CD14-positive monocyte (primary cell): ENCODE measurements at regions not wholly inside any gene's neighbourhood (a gene's known extent, or its start where the extent isn't known, plus 50 kb on each side); places are given as distances from the start of the nearest gene placed in this dataset.
A peak's percentile ranks its signal among the peaks of the same experiment; 100 is the strongest.

Experiments
- DNase-seq, 3 donors: peaks; one replicate each; pipeline ENCODE4 v3.0.0-alpha.2; 2011 to 2022
- H2AFZ ChIP-seq: 2 replicates; pipeline ENCODE4 v1.6.0; 2012; ENCODE audit warnings: mild to moderate bottlenecking, low read depth, low read length, inconsistent platforms; ENCODE audit not compliant: insufficient read depth, poor library complexity, severe bottlenecking
- H3K27ac ChIP-seq, 2 donors: 1 replicate in 1 of 2; 2 replicates in 1 of 2; pipeline ENCODE4 v1.5.1; 2012 to 2013; ENCODE audit warnings: low read length in 2 of 2, control low read depth in 1 of 2, inconsistent platforms in 1 of 2, low read depth in 1 of 2, mild to moderate bottlenecking in 1 of 2
- H3K27me3 ChIP-seq, 2 donors: one replicate each; pipeline versions ENCODE4 v1.6.0 to v1.6.1; 2011 to 2013; ENCODE audit warnings: low read length in 2 of 2; ENCODE audit not compliant: control insufficient read depth in 2 of 2, insufficient read depth in 2 of 2
- H3K36me3 ChIP-seq, 2 donors: replicated peaks in 1 of 2; 1 replicate in 1 of 2; 2 replicates in 1 of 2; pipeline versions ENCODE4 v1.5.1 to v1.6.1; 2012 to 2013; ENCODE audit warnings: low read length in 2 of 2, control low read depth in 1 of 2, inconsistent platforms in 1 of 2, mild to moderate bottlenecking in 1 of 2; ENCODE audit not compliant: insufficient read depth in 2 of 2, control insufficient read depth in 1 of 2
- H3K4me1 ChIP-seq, 2 donors: 1 replicate in 1 of 2; 2 replicates in 1 of 2; pipeline versions ENCODE4 v1.5.1 to v1.6.1; 2012 to 2013; ENCODE audit warnings: low read length in 2 of 2, control low read depth in 1 of 2, inconsistent platforms in 1 of 2, mild to moderate bottlenecking in 1 of 2, moderate library complexity in 1 of 2; ENCODE audit not compliant: insufficient read depth in 2 of 2, control insufficient read depth in 1 of 2
- H3K4me2 ChIP-seq: replicated peaks from 2 replicates; pipeline ENCODE3; 2012; ENCODE audit warnings: low read length, moderate library complexity, mild to moderate bottlenecking; ENCODE audit not compliant: poor library complexity, severe bottlenecking; ENCODE audit errors: extremely low read depth
- H3K4me3 ChIP-seq, 3 experiments: fragments of 200-600 bp in 1 of 3; sonication (generic) in 1 of 3; replicated peaks in 1 of 3; 1 replicate in 2 of 3; 2 replicates in 1 of 3; pipeline ENCODE4 v1.5.1; 2011 to 2013; ENCODE audit warnings: low read length in 3 of 3, mild to moderate bottlenecking in 3 of 3, control low read depth in 2 of 3, low read depth in 2 of 3, inconsistent platforms in 1 of 3, moderate library complexity in 1 of 3
- H3K79me2 ChIP-seq: 2 replicates; pipeline ENCODE4 v1.6.0; 2012; ENCODE audit warnings: mild to moderate bottlenecking, control low read depth, inconsistent platforms, low read length, moderate library complexity; ENCODE audit not compliant: insufficient read depth
- H3K9ac ChIP-seq: 2 replicates; pipeline ENCODE4 v1.6.0; 2017; ENCODE audit warnings: low read length, mild to moderate bottlenecking; ENCODE audit not compliant: insufficient read depth, poor library complexity, severe bottlenecking
- H3K9me3 ChIP-seq, 2 donors: replicated peaks in 1 of 2; 1 replicate in 1 of 2; 2 replicates in 1 of 2; pipeline versions ENCODE4 v1.5.1 to v1.6.1; 2012 to 2013; ENCODE audit warnings: low read length in 2 of 2, control low read depth in 1 of 2; ENCODE audit not compliant: control insufficient read depth in 1 of 2, insufficient read depth in 1 of 2
- H4K20me1 ChIP-seq: 2 replicates; pipeline ENCODE4 v1.6.0; 2012; ENCODE audit warnings: mild to moderate bottlenecking, low read length, control low read depth, moderate library complexity; ENCODE audit not compliant: insufficient read depth
- H3K27ac Mint-ChIP-seq, 7 donors: one replicate each; pipeline ENCODE4 v1.8.0; 2020; ENCODE audit warnings: mild to moderate bottlenecking in 7 of 7, mixed read lengths in 7 of 7, moderate library complexity in 6 of 7, inconsistent platforms in 2 of 7
- H3K27me3 Mint-ChIP-seq, 3 donors: one replicate each; pipeline ENCODE4 v1.8.0; 2021 to 2022; ENCODE audit warnings: low read depth in 3 of 3, mild to moderate bottlenecking in 3 of 3, mixed read lengths in 3 of 3, moderate library complexity in 3 of 3, inconsistent platforms in 1 of 3
- H3K36me3 Mint-ChIP-seq, 2 donors: one replicate each; pipeline ENCODE4 v1.8.0; 2020; ENCODE audit warnings: mixed read lengths in 2 of 2, inconsistent platforms in 1 of 2, mild to moderate bottlenecking in 1 of 2
- H3K4me1 Mint-ChIP-seq: one replicate; pipeline ENCODE4 v1.8.0; 2020; ENCODE audit warnings: mild to moderate bottlenecking, mixed read lengths
- H3K4me3 Mint-ChIP-seq, 2 donors: one replicate each; pipeline ENCODE4 v1.8.0; 2020; ENCODE audit warnings: mild to moderate bottlenecking in 2 of 2, mixed read lengths in 2 of 2, moderate library complexity in 1 of 2
- H3K9me3 Mint-ChIP-seq, 7 donors: one replicate each; pipeline ENCODE4 v1.8.0; 2020 to 2022; ENCODE audit warnings: mixed read lengths in 7 of 7, mild to moderate bottlenecking in 6 of 7, moderate library complexity in 6 of 7, inconsistent platforms in 2 of 7
- CTCF ChIP-seq: fragments of 200-600 bp; IDR thresholded peaks from one replicate; pipeline ENCODE4 v1.8.0; 2022; ENCODE audit warnings: antibody characterized with exemption, mild to moderate bottlenecking
- WGBS: methylation state at CpG from one replicate; pipeline ENCODE4 v1.1.5; 2013; ENCODE audit warnings: missing lambda C conversion rate; ENCODE audit not compliant: insufficient coverage; 5-methylcytosine and 5-hydroxymethylcytosine counted together
- intact Hi-C, 2 donors: fragments of 100-400 bp; cut with micrococcal nuclease; formaldehyde crosslinking; loops; one replicate each; pipeline versions ENCODE4 v1.15.0 to v1.15.1; 2023

GRCh38 chr12:3380200-3381043 is 110.6 kb upstream of the PRMT8 start:
- Histone ChIP-seq H3K4me3 (no peak overlapping the region), H3K4me2 (no peak overlapping the region), H4K20me1 (no peaks in the 10 kb centered on the region), H3K79me2 (no peaks in the 10 kb centered on the region), H3K36me3 (no peaks in the 10 kb centered on the region), H3K4me1 (no peaks in the 10 kb centered on the region), H2AFZ (no peak overlapping the region), H3K9ac (no peak overlapping the region), H3K27ac (no peak overlapping the region), H3K27me3 (peaks cover 2% of the 10 kb centered on the region in 2 donors), H3K9me3 (peaks cover 0 to 6% of the 10 kb centered on the region in 2 donors)
- no peak for DNase-seq
- no peaks in the 10 kb centered on the region for H3K4me1 Mint-ChIP-seq
- intact Hi-C loops: no loop called here
- H3K4me3 Mint-ChIP-seq: no peak overlapping the region
- H3K9me3 Mint-ChIP-seq: peaks cover 0 to 13% (median 4%) of the 10 kb centered on the region in 7 donors
- H3K27me3 Mint-ChIP-seq: peaks cover 7 to 18% (median 11%) of the 10 kb centered on the region in 3 donors
- 82% methylated on average over 2 of the region's 15 CpGs for WGBS
- no peak for TF ChIP-seq CTCF
- H3K36me3 Mint-ChIP-seq: no peaks in the 10 kb centered on the region
- H3K27ac Mint-ChIP-seq: peak overlapping the region in 1 of 7 donors; percentile 30

DNA sequence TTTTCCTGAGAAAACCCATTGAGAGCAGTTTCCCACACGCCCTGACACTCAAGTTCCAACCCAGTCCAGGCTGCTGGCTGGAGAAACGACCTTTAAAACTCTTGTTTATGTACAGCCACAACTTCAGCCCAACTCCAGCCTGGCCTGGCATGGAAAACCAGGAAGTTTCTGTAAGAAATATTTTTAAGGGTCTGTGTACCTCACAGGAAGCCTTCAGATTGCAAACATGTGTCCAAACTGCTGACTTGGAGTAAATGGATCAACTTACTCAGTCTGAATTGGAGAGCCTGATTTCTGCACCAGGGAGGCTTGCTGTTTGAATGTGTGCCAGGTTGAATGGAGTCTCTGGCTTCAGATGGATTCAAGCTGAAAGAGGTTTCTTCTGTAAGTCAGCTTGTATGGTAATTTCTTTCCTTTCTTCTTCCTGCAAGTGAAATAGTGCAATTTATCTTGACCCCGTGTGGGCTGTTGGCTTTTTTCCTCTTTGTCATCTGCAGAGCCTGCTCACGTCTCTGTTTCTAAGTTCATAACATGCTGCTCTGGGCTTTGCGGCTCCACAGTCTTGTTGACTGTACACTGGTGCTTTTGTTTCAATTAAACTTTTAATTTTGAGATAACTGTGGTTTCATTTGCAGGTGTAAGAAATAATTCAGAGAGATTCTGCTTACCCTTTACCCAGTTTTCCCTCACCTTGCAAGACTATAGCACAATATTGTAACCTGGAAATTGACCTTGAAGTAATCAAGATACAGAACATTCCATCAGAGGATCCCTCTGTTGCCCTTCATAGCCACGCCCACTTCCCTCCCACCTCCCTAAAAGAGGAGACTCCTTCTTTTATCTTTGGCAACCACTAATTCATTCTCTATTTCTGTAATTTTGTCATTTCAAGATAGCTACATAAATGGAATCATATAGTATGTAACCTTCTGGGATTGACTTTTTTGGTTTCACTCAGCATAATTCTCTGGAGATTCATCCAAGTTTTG is 109.7 kb upstream of the PRMT8 start:
- TF ChIP-seq CTCF: no peak
- H3K4me2 ChIP-seq: no peak overlapping the region
- peaks cover 0 to 6% of the 10 kb centered on the region in 2 donors for H3K9me3 ChIP-seq
- no peaks in the 10 kb centered on the region for H3K4me1 ChIP-seq
- no peaks in the 10 kb centered on the region for H4K20me1 ChIP-seq
- DNase-seq: no peak
- Mint-ChIP-seq H3K9me3 (peaks cover 0 to 9% (median 4%) of the 10 kb centered on the region in 7 donors), H3K27ac (no peak overlapping the region), H3K4me3 (no peak overlapping the region), H3K4me1 (no peaks in the 10 kb centered on the region), H3K27me3 (peaks cover 7 to 16% (median 16%) of the 10 kb centered on the region in 3 donors), H3K36me3 (no peaks in the 10 kb centered on the region)
- H3K9ac ChIP-seq: no peak overlapping the region
- no peak overlapping the region for H3K4me3 ChIP-seq
- no peaks in the 10 kb centered on the region for H3K36me3 ChIP-seq
- peaks cover 2% of the 10 kb centered on the region in 2 donors for H3K27me3 ChIP-seq
- H3K27ac ChIP-seq: no peak overlapping the region
- no peak overlapping the region for H2AFZ ChIP-seq
- WGBS: 69% methylated on average over 4 of the region's 6 CpGs
- intact Hi-C loops: no loop called here
- H3K79me2 ChIP-seq: no peaks in the 10 kb centered on the region
